ENCODE measurements at regions not wholly inside any gene's neighbourhood (a gene's known extent, or its start where the extent isn't known, plus 50 kb on each side); places are given as distances from the start of the nearest gene placed in this dataset.
"Not testable (repeated sequence)": the region's sequence is repeated elsewhere in the genome, so short reads cannot be mapped to it uniquely, and the experiment has no call there.

DNA sequence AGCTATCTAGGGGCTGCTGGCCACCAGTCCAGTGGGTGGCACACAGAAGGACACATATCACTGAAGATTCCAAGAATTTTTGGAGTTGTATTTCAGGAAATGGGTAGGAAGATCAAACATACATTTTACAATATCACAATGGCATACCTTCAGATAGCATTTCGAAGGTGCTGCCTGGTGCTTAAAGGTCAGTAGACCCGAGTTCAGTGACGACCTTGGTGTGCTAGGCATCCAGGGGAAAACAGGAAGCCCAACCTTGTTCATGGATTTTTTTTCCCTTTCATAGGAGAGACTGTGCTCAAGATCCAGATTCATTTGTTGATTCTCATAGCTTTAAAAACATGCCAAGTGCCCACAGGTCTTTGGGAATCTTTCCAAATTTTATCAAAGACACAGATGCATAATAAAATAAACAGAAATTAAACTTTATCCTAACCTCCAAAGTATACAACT, 51.0 kb upstream of the RCBTB2 start:
- no peak for DNase-seq (ENCODE audit: low read depth)
- H3K4me3 ChIP-seq (ENCODE audit: low read depth, low read length), result no peak overlapping the region
- TF ChIP-seq, protein P1, sequence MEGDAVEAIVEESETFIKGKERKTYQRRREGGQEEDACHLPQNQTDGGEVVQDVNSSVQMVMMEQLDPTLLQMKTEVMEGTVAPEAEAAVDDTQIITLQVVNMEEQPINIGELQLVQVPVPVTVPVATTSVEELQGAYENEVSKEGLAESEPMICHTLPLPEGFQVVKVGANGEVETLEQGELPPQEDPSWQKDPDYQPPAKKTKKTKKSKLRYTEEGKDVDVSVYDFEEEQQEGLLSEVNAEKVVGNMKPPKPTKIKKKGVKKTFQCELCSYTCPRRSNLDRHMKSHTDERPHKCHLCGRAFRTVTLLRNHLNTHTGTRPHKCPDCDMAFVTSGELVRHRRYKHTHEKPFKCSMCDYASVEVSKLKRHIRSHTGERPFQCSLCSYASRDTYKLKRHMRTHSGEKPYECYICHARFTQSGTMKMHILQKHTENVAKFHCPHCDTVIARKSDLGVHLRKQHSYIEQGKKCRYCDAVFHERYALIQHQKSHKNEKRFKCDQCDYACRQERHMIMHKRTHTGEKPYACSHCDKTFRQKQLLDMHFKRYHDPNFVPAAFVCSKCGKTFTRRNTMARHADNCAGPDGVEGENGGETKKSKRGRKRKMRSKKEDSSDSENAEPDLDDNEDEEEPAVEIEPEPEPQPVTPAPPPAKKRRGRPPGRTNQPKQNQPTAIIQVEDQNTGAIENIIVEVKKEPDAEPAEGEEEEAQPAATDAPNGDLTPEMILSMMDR (conservative IDR thresholded peaks at IDR 0.05; ENCODE audit: low read depth, low read length), result no peak

GRCh38 chr13:48585456-48585840, 52.6 kb upstream of the RCBTB2 start:
- DNase-seq (ENCODE audit: low read depth), result peak; percentile 49
- TF ChIP-seq, protein P1 (conservative IDR thresholded peaks at IDR 0.05; ENCODE audit: low read depth, low read length), result no peak
- no peak overlapping the region for H3K4me3 ChIP-seq (ENCODE audit: low read depth, low read length)

GRCh38 chr13:48586591-48587103, 53.8 kb upstream of the RCBTB2 start:
- TF ChIP-seq, protein P1 (conservative IDR thresholded peaks at IDR 0.05; ENCODE audit: low read depth, low read length), result no peak
- DNase-seq (ENCODE audit: low read depth), result peak; percentile 61
- no peak overlapping the region for H3K4me3 ChIP-seq (ENCODE audit: low read depth, low read length)

GRCh38 chr13:48588120-48588519, 55.2 kb upstream of the RCBTB2 start:
- H3K4me3 ChIP-seq (ENCODE audit: low read depth, low read length), result no peak overlapping the region
- DNase-seq (ENCODE audit: low read depth), result no peak
- TF ChIP-seq, protein P1 (conservative IDR thresholded peaks at IDR 0.05; ENCODE audit: low read depth, low read length), result no peak

GRCh38 chr13:48590141-48590901, 57.4 kb upstream of the RCBTB2 start:
- no peak overlapping the region for H3K4me3 ChIP-seq (ENCODE audit: low read depth, low read length)
- TF ChIP-seq, protein P1 (conservative IDR thresholded peaks at IDR 0.05; ENCODE audit: low read depth, low read length), result no peak
- DNase-seq (ENCODE audit: low read depth), result no peak

DNA sequence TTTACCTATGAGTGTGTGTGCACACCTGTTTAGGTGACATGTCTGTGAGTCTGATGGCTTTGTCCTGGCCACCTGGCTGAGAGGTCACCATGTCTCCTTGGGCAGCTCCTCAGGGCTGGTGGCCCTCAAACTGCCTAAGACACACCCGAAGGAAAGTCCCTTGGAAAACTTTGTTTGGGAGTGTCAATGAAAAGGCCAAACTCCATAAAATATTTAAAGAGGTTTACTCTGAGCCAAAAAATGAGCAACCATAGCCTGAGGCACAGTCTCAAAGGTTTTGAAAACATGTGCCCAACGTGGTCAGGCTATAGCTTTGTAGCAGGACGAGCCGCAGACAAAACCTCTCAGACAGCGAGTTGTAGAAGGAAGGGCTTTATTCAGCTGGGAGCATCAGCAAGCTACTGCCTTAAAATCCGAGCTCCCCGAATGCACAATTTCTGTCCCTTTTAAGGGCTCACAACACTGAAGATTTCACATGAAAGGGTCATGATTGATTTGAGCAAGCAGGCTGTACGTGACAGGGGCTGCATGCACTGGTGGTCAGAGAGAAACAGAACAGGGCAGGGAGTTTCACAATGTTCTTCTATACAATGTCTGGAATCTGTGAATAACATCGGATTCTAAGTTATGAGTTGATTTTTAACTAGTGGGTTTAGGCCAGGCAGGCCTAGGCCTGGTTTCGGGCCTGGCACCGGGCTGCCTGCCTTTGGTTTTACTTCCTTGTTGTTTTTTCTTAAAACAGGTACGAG, 58.4 kb upstream of the RCBTB2 start:
- DNase-seq (ENCODE audit: low read depth), result not testable (repeated sequence)

DNA sequence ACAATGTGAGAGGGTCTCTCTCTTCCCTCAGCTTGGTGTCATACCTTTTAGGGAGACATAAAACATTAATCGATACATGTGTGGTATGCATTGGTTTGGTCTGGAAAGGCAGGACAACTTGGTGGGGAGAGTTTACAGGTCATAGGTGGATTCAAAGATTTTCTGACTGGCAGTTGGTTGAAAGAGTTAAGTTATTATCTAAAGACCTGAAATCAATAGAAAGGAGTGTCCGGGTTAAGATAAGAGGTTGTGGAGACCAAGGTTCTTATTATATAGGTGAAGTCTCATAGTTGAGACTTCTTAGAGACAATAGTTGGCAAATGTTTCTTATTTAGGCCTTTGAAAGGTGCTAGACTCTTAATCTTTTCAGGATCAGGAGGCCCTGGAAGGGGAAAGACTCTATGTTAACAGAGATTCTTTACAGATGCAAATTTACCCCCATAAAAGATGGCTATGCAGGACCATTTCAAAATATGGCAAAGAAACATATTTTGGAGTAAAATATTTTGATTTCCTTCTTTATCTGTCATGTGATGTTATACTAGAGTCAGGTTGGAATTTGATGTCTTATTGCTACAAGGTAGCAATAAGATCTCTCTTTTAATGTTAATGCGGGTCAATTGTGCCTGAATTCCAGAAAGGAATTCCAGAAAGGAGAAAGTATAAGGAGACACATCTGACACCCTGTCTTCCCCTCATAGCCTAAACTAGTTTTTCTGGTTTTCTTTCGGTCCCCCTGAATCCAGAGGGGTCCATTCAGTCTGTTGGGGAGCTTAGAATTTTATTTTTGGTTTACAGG, 59.2 kb upstream of the RCBTB2 start:
- H3K4me3 ChIP-seq (ENCODE audit: low read depth, low read length), result no peak overlapping the region
- TF ChIP-seq, protein P1 (conservative IDR thresholded peaks at IDR 0.05; ENCODE audit: low read depth, low read length), result no peak
- DNase-seq (ENCODE audit: low read depth), result no peak

More for the DNA sequence above, 58.4 kb upstream of the RCBTB2 start:
- not testable (repeated sequence) for H3K4me3 ChIP-seq (ENCODE audit: low read depth, low read length)

Measured in choroid plexus epithelial cell (primary cell).